ENCODE measurements at regions not wholly inside any gene's neighbourhood (a gene's known extent, or its start where the extent isn't known, plus 50 kb on each side); places are given as distances from the start of the nearest gene placed in this dataset.

GRCh38 chr10:62742536-62743061 is 61.9 kb upstream of the ADO start:
- intact Hi-C loops (cut with DNase I, micrococcal nuclease), result no loop called here
- no peak for DNase-seq
- ATAC-seq, result no peak

- intact Hi-C loops (cut with DNase I, micrococcal nuclease), result no loop called here
- DNase-seq (no peak), ATAC-seq (no peak)
Measured at GRCh38 chr10:62744136-62744535, 60.4 kb upstream of the ADO start.

- ATAC-seq, result no peak
- intact Hi-C loops (cut with DNase I, micrococcal nuclease), result no loop called here
- no peak for DNase-seq
Measured at GRCh38 chr10:62745581-62745980, 58.9 kb upstream of the ADO start.

- intact Hi-C loops (cut with DNase I, micrococcal nuclease), result no loop called here
- no peak for DNase-seq
- ATAC-seq, result no peak
Measured at GRCh38 chr10:62746951-62747729, 57.4 kb upstream of the ADO start.

DNA sequence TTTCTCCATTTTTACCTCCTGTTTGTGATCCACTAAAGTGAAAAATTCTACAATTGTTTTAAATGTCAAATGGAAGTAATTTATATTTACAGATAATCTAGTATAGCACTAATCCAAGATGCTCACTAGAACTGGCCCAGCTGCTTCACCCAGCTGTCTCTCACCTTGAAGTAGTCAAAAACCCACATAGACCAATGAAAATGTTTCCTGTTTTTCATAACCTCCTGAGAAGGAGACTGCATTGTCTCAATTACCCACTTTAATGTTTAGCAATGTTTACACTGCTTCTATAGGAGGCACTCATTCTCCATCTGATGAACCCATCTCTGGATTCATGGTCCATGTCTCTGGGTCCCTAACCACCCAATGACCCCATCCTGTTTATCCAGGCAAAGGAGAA is 56.1 kb upstream of the ADO start:
- intact Hi-C loops (cut with DNase I, micrococcal nuclease), result no loop called here
- DNase-seq (no peak), ATAC-seq (no peak)

GRCh38 chr10:62749093-62749683 is 55.3 kb upstream of the ADO start:
- no peak for DNase-seq
- no peak for ATAC-seq
- intact Hi-C loops (cut with DNase I, micrococcal nuclease), result no loop called here

All from left colon (tissue), 2 donors.